CD14-positive monocyte (primary cell): ENCODE measurements at regions not wholly inside any gene's neighbourhood (a gene's known extent, or its start where the extent isn't known, plus 50 kb on each side); places are given as distances from the start of the nearest gene placed in this dataset.

Source experiments
- DNase-seq, 3 donors: peaks; one replicate each; pipeline ENCODE4 v3.0.0-alpha.2; 2011 to 2022
- H2AFZ ChIP-seq: 2 replicates; pipeline ENCODE4 v1.6.0; 2012; ENCODE audit warnings: mild to moderate bottlenecking, low read depth, low read length, inconsistent platforms; ENCODE audit not compliant: insufficient read depth, poor library complexity, severe bottlenecking
- H3K27ac ChIP-seq, 2 donors: 1 replicate in 1 of 2; 2 replicates in 1 of 2; pipeline ENCODE4 v1.5.1; 2012 to 2013; ENCODE audit warnings: low read length in 2 of 2, control low read depth in 1 of 2, inconsistent platforms in 1 of 2, low read depth in 1 of 2, mild to moderate bottlenecking in 1 of 2
- H3K27me3 ChIP-seq, 2 donors: one replicate each; pipeline versions ENCODE4 v1.6.0 to v1.6.1; 2011 to 2013; ENCODE audit warnings: low read length in 2 of 2; ENCODE audit not compliant: control insufficient read depth in 2 of 2, insufficient read depth in 2 of 2
- H3K36me3 ChIP-seq, 2 donors: replicated peaks in 1 of 2; 1 replicate in 1 of 2; 2 replicates in 1 of 2; pipeline versions ENCODE4 v1.5.1 to v1.6.1; 2012 to 2013; ENCODE audit warnings: low read length in 2 of 2, control low read depth in 1 of 2, inconsistent platforms in 1 of 2, mild to moderate bottlenecking in 1 of 2; ENCODE audit not compliant: insufficient read depth in 2 of 2, control insufficient read depth in 1 of 2
- H3K4me1 ChIP-seq, 2 donors: 1 replicate in 1 of 2; 2 replicates in 1 of 2; pipeline versions ENCODE4 v1.5.1 to v1.6.1; 2012 to 2013; ENCODE audit warnings: low read length in 2 of 2, control low read depth in 1 of 2, inconsistent platforms in 1 of 2, mild to moderate bottlenecking in 1 of 2, moderate library complexity in 1 of 2; ENCODE audit not compliant: insufficient read depth in 2 of 2, control insufficient read depth in 1 of 2
- H3K4me2 ChIP-seq: replicated peaks from 2 replicates; pipeline ENCODE3; 2012; ENCODE audit warnings: low read length, moderate library complexity, mild to moderate bottlenecking; ENCODE audit not compliant: poor library complexity, severe bottlenecking; ENCODE audit errors: extremely low read depth
- H3K4me3 ChIP-seq, 3 experiments: fragments of 200-600 bp in 1 of 3; sonication (generic) in 1 of 3; replicated peaks in 1 of 3; 1 replicate in 2 of 3; 2 replicates in 1 of 3; pipeline ENCODE4 v1.5.1; 2011 to 2013; ENCODE audit warnings: low read length in 3 of 3, mild to moderate bottlenecking in 3 of 3, control low read depth in 2 of 3, low read depth in 2 of 3, inconsistent platforms in 1 of 3, moderate library complexity in 1 of 3
- H3K79me2 ChIP-seq: 2 replicates; pipeline ENCODE4 v1.6.0; 2012; ENCODE audit warnings: mild to moderate bottlenecking, control low read depth, inconsistent platforms, low read length, moderate library complexity; ENCODE audit not compliant: insufficient read depth
- H3K9ac ChIP-seq: 2 replicates; pipeline ENCODE4 v1.6.0; 2017; ENCODE audit warnings: low read length, mild to moderate bottlenecking; ENCODE audit not compliant: insufficient read depth, poor library complexity, severe bottlenecking
- H3K9me3 ChIP-seq, 2 donors: replicated peaks in 1 of 2; 1 replicate in 1 of 2; 2 replicates in 1 of 2; pipeline versions ENCODE4 v1.5.1 to v1.6.1; 2012 to 2013; ENCODE audit warnings: low read length in 2 of 2, control low read depth in 1 of 2; ENCODE audit not compliant: control insufficient read depth in 1 of 2, insufficient read depth in 1 of 2
- H4K20me1 ChIP-seq: 2 replicates; pipeline ENCODE4 v1.6.0; 2012; ENCODE audit warnings: mild to moderate bottlenecking, low read length, control low read depth, moderate library complexity; ENCODE audit not compliant: insufficient read depth
- H3K27ac Mint-ChIP-seq, 7 donors: one replicate each; pipeline ENCODE4 v1.8.0; 2020; ENCODE audit warnings: mild to moderate bottlenecking in 7 of 7, mixed read lengths in 7 of 7, moderate library complexity in 6 of 7, inconsistent platforms in 2 of 7
- H3K27me3 Mint-ChIP-seq, 3 donors: one replicate each; pipeline ENCODE4 v1.8.0; 2021 to 2022; ENCODE audit warnings: low read depth in 3 of 3, mild to moderate bottlenecking in 3 of 3, mixed read lengths in 3 of 3, moderate library complexity in 3 of 3, inconsistent platforms in 1 of 3
- H3K36me3 Mint-ChIP-seq, 2 donors: one replicate each; pipeline ENCODE4 v1.8.0; 2020; ENCODE audit warnings: mixed read lengths in 2 of 2, inconsistent platforms in 1 of 2, mild to moderate bottlenecking in 1 of 2
- H3K4me1 Mint-ChIP-seq: one replicate; pipeline ENCODE4 v1.8.0; 2020; ENCODE audit warnings: mild to moderate bottlenecking, mixed read lengths
- H3K4me3 Mint-ChIP-seq, 2 donors: one replicate each; pipeline ENCODE4 v1.8.0; 2020; ENCODE audit warnings: mild to moderate bottlenecking in 2 of 2, mixed read lengths in 2 of 2, moderate library complexity in 1 of 2
- H3K9me3 Mint-ChIP-seq, 7 donors: one replicate each; pipeline ENCODE4 v1.8.0; 2020 to 2022; ENCODE audit warnings: mixed read lengths in 7 of 7, mild to moderate bottlenecking in 6 of 7, moderate library complexity in 6 of 7, inconsistent platforms in 2 of 7
- CTCF ChIP-seq: fragments of 200-600 bp; IDR thresholded peaks from one replicate; pipeline ENCODE4 v1.8.0; 2022; ENCODE audit warnings: antibody characterized with exemption, mild to moderate bottlenecking
- WGBS: methylation state at CpG from one replicate; pipeline ENCODE4 v1.1.5; 2013; ENCODE audit warnings: missing lambda C conversion rate; ENCODE audit not compliant: insufficient coverage; 5-methylcytosine and 5-hydroxymethylcytosine counted together
- intact Hi-C, 2 donors: fragments of 100-400 bp; cut with micrococcal nuclease; formaldehyde crosslinking; loops; one replicate each; pipeline versions ENCODE4 v1.15.0 to v1.15.1; 2023

- no peak overlapping the region for H3K4me2 ChIP-seq
Measured at GRCh38 chr2:129144082-129144791, 825.6 kb upstream of the HS6ST1 start.

GRCh38 chr2:129152514-129152913 lies 827.0 kb upstream of the RAB6C start:
- H3K27ac Mint-ChIP-seq: no peak overlapping the region
- 100% methylated on average over 1 of the region's 1 CpG for WGBS
- no peak overlapping the region for H3K4me3 Mint-ChIP-seq
- no peaks in the 10 kb centered on the region for H3K27me3 Mint-ChIP-seq
- no peaks in the 10 kb centered on the region for H3K36me3 Mint-ChIP-seq
- no peaks in the 10 kb centered on the region for H3K4me1 ChIP-seq
- no peak overlapping the region for H3K27ac ChIP-seq
- H3K4me2 ChIP-seq: no peak overlapping the region
- no peaks in the 10 kb centered on the region for H3K4me1 Mint-ChIP-seq
- H4K20me1 ChIP-seq: no peaks in the 10 kb centered on the region
- peaks cover 0 to 9% (median 2%) of the 10 kb centered on the region in 7 donors for H3K9me3 Mint-ChIP-seq
- intact Hi-C loops: no loop called here
- no peak for DNase-seq
- H3K36me3 ChIP-seq: no peaks in the 10 kb centered on the region
- H3K4me3 ChIP-seq: no peak overlapping the region
- no peaks in the 10 kb centered on the region for H3K27me3 ChIP-seq
- no peak overlapping the region for H2AFZ ChIP-seq
- H3K9ac ChIP-seq: no peak overlapping the region
- H3K79me2 ChIP-seq: no peaks in the 10 kb centered on the region
- peaks cover 0 to 6% of the 10 kb centered on the region in 2 donors for H3K9me3 ChIP-seq
- TF ChIP-seq CTCF: no peak

More at GRCh38 chr2:129144082-129144791, 825.6 kb upstream of the HS6ST1 start:
- Histone ChIP-seq H3K9ac (no peak overlapping the region), H3K4me1 (no peaks in the 10 kb centered on the region), H3K79me2 (no peaks in the 10 kb centered on the region), H3K27me3 (no peaks in the 10 kb centered on the region), H3K9me3 (peaks cover 8 to 12% of the 10 kb centered on the region in 2 donors), H3K4me3 (no peak overlapping the region), H3K27ac (no peak overlapping the region), H3K36me3 (no peaks in the 10 kb centered on the region), H2AFZ (no peak overlapping the region), H4K20me1 (no peaks in the 10 kb centered on the region)
- Mint-ChIP-seq H3K4me1 (no peaks in the 10 kb centered on the region), H3K27me3 (peaks cover 0 to 2% (median 2%) of the 10 kb centered on the region in 3 donors), H3K36me3 (no peaks in the 10 kb centered on the region), H3K27ac (no peak overlapping the region), H3K9me3 (peaks cover 1 to 14% (median 3%) of the 10 kb centered on the region in 7 donors), H3K4me3 (no peak overlapping the region)
- 96% methylated on average over 42 of the region's 42 CpGs for WGBS
- no peak for DNase-seq
- intact Hi-C loops: no loop called here
- no peak for TF ChIP-seq CTCF
